ENCODE measurements at regions not wholly inside any gene's neighbourhood (a gene's known extent, or its start where the extent isn't known, plus 50 kb on each side); places are given as distances from the start of the nearest gene placed in this dataset.

DNA sequence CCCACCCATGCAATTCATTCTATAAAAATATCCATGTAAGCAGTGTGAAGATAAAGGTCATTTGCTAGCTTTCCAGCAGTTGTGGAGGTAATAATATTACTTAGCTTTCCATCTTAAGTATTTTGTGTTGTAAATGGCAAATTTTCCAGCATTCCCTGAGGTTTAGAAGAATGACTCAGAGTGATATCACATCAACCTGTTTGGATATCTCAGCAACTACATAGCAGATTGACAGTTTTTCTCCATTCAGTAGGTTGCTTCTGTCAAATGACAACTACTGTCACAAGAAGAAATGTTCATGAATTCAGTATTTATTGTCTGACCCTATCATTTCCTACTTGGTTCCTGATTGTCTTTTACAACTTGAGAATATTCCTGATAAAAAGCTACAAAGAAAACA is 434.9 kb upstream of the GALNTL6 start:
- Histone ChIP-seq H2AFZ (ENCODE audit: low read depth, low read length) (no peak overlapping the region), H3K36me3 (ENCODE audit: insufficient read depth, low read length) (no peaks in the 10 kb centered on the region), H4K20me1 (ENCODE audit: insufficient read depth) (no peaks in the 10 kb centered on the region), H3K27ac (ENCODE audit: low read length) (peak overlapping the region; percentile 48), H3K9me2 (ENCODE audit: insufficient read depth, low read length) (no peaks in the 10 kb centered on the region), H3K9ac (ENCODE audit: low read length) (no peak overlapping the region), H3K4me3 (ENCODE audit: low read length) (peak overlapping the region; percentile 22), H3K9me3 (ENCODE audit: low read length) (no peaks in the 10 kb centered on the region), H3K79me2 (replicated peaks; ENCODE audit: insufficient read depth, low read length) (no peaks in the 10 kb centered on the region), H3F3A (ENCODE audit: insufficient read depth, low read length, poor library complexity, severe bottlenecking) (peaks cover 4% of the 10 kb centered on the region), H3K27me3 (ENCODE audit: insufficient read depth, low read depth, low read length) (no peaks in the 10 kb centered on the region), H3K4me2 (ENCODE audit: low read length) (no peak overlapping the region)
- no peak for TF ChIP-seq TAF1 (IDR thresholded peaks at IDR 0.05; ENCODE audit: low read depth)
- TF ChIP-seq EP300 (conservative IDR thresholded peaks at IDR 0.05; ENCODE audit: poor library complexity, severe bottlenecking): peak; percentile 91
- TF ChIP-seq POLR2AphosphoS5 (IDR thresholded peaks at IDR 0.05): peak; percentile 78
- TF ChIP-seq, protein P1, sequence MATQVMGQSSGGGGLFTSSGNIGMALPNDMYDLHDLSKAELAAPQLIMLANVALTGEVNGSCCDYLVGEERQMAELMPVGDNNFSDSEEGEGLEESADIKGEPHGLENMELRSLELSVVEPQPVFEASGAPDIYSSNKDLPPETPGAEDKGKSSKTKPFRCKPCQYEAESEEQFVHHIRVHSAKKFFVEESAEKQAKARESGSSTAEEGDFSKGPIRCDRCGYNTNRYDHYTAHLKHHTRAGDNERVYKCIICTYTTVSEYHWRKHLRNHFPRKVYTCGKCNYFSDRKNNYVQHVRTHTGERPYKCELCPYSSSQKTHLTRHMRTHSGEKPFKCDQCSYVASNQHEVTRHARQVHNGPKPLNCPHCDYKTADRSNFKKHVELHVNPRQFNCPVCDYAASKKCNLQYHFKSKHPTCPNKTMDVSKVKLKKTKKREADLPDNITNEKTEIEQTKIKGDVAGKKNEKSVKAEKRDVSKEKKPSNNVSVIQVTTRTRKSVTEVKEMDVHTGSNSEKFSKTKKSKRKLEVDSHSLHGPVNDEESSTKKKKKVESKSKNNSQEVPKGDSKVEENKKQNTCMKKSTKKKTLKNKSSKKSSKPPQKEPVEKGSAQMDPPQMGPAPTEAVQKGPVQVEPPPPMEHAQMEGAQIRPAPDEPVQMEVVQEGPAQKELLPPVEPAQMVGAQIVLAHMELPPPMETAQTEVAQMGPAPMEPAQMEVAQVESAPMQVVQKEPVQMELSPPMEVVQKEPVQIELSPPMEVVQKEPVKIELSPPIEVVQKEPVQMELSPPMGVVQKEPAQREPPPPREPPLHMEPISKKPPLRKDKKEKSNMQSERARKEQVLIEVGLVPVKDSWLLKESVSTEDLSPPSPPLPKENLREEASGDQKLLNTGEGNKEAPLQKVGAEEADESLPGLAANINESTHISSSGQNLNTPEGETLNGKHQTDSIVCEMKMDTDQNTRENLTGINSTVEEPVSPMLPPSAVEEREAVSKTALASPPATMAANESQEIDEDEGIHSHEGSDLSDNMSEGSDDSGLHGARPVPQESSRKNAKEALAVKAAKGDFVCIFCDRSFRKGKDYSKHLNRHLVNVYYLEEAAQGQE (IDR thresholded peaks at IDR 0.05; ENCODE audit: borderline replicate concordance): peak; percentile 99

- Histone ChIP-seq H3K4me2 (ENCODE audit: low read length) (no peak overlapping the region), H3K79me2 (replicated peaks; ENCODE audit: insufficient read depth, low read length) (no peaks in the 10 kb centered on the region), H3F3A (ENCODE audit: insufficient read depth, low read length, poor library complexity, severe bottlenecking) (peaks cover 4% of the 10 kb centered on the region), H3K27me3 (ENCODE audit: insufficient read depth, low read depth, low read length) (no peaks in the 10 kb centered on the region), H3K4me3 (ENCODE audit: low read length) (no peak overlapping the region), H3K9me3 (ENCODE audit: low read length) (no peaks in the 10 kb centered on the region), H2AFZ (ENCODE audit: low read depth, low read length) (no peak overlapping the region), H3K9ac (ENCODE audit: low read length) (no peak overlapping the region), H4K20me1 (ENCODE audit: insufficient read depth) (no peaks in the 10 kb centered on the region), H3K27ac (ENCODE audit: low read length) (no peak overlapping the region), H3K36me3 (ENCODE audit: insufficient read depth, low read length) (no peaks in the 10 kb centered on the region), H3K9me2 (ENCODE audit: insufficient read depth, low read length) (no peaks in the 10 kb centered on the region)
- TF ChIP-seq SMC3 (conservative IDR thresholded peaks at IDR 0.05; ENCODE audit: poor library complexity) (no peak), EZH2 (IDR thresholded peaks at IDR 0.05; ENCODE audit: borderline replicate concordance, insufficient read depth, low read length, poor library complexity, severe bottlenecking) (no peak), TAF1 (IDR thresholded peaks at IDR 0.05; ENCODE audit: low read depth) (no peak), POLR2AphosphoS5 (IDR thresholded peaks at IDR 0.05) (no peak), EP300 (conservative IDR thresholded peaks at IDR 0.05; ENCODE audit: poor library complexity, severe bottlenecking) (no peak), MXI1 (conservative IDR thresholded peaks at IDR 0.05; ENCODE audit: poor library complexity, severe bottlenecking) (no peak), RAD21 (conservative IDR thresholded peaks at IDR 0.05) (no peak)
- TF ChIP-seq, protein P1 (IDR thresholded peaks at IDR 0.05; ENCODE audit: borderline replicate concordance): no peak
- TF ChIP-seq, protein P2, sequence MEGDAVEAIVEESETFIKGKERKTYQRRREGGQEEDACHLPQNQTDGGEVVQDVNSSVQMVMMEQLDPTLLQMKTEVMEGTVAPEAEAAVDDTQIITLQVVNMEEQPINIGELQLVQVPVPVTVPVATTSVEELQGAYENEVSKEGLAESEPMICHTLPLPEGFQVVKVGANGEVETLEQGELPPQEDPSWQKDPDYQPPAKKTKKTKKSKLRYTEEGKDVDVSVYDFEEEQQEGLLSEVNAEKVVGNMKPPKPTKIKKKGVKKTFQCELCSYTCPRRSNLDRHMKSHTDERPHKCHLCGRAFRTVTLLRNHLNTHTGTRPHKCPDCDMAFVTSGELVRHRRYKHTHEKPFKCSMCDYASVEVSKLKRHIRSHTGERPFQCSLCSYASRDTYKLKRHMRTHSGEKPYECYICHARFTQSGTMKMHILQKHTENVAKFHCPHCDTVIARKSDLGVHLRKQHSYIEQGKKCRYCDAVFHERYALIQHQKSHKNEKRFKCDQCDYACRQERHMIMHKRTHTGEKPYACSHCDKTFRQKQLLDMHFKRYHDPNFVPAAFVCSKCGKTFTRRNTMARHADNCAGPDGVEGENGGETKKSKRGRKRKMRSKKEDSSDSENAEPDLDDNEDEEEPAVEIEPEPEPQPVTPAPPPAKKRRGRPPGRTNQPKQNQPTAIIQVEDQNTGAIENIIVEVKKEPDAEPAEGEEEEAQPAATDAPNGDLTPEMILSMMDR (IDR thresholded peaks at IDR 0.05; ENCODE audit: poor library complexity, severe bottlenecking): no peak
These were observed 436.5 kb upstream of the GALNTL6 start for GRCh38 chr4:171376724-171377123.
